ENCODE measurements at regions not wholly inside any gene's neighbourhood (a gene's known extent, or its start where the extent isn't known, plus 50 kb on each side); places are given as distances from the start of the nearest gene placed in this dataset.

GRCh38 chr4:90007494-90008167, 113.0 kb downstream of the MMRN1 start:
- H2BK12ac ChIP-seq (ENCODE audit: low read length), result no peak overlapping the region
- H3K27me3 ChIP-seq (ENCODE audit: insufficient read depth, low read length), result no peaks in the 10 kb centered on the region
- peaks cover 0 to 4% of the 10 kb centered on the region in 2 experiments for H3K4me1 ChIP-seq (ENCODE audit: control insufficient read depth in 1 of 2, insufficient read depth in 2 of 2, low read length in 2 of 2)
- no peak overlapping the region for H4K12ac ChIP-seq (ENCODE audit: low read depth, low read length)
- H3K23ac ChIP-seq (ENCODE audit: low read length), result no peak overlapping the region
- H3K18ac ChIP-seq (ENCODE audit: low read length), result no peak overlapping the region
- H3K9ac ChIP-seq (ENCODE audit: low read length), result no peak overlapping the region
- DNase-seq, result no peak
- no peak overlapping the region for H3K4me2 ChIP-seq (ENCODE audit: low read length)
- H3K79me2 ChIP-seq (ENCODE audit: control insufficient read depth, insufficient read depth, low read length, poor library complexity), result no peaks in the 10 kb centered on the region
- H2AFZ ChIP-seq (ENCODE audit: insufficient read depth, low read length, poor library complexity), result no peak overlapping the region
- no peak overlapping the region for H2AK5ac ChIP-seq (ENCODE audit: low read length)
- no peak overlapping the region for H3K4me3 ChIP-seq (ENCODE audit: low read depth, low read length)
- no peak overlapping the region for H4K91ac ChIP-seq (ENCODE audit: low read depth, low read length)
- no peaks in the 10 kb centered on the region for H3K36me3 ChIP-seq (ENCODE audit: control insufficient read depth in 1 of 2, insufficient read depth in 2 of 2, low read length in 2 of 2)
- no peaks in the 10 kb centered on the region for H3K9me3 ChIP-seq (ENCODE audit: insufficient read depth, low read depth, low read length)
- no CpG with 5 or more reads among the region's 3 CpGs for WGBS (ENCODE audit: extremely low coverage, insufficient coverage, insufficient read length)
- no peak overlapping the region for H3K4ac ChIP-seq (ENCODE audit: low read depth, low read length)
- no peak overlapping the region for H3K27ac ChIP-seq (ENCODE audit: low read depth, low read length)
- H3K14ac ChIP-seq (ENCODE audit: low read length), result no peak overlapping the region
- H4K8ac ChIP-seq (ENCODE audit: low read depth, low read length), result no peak overlapping the region
- no peak overlapping the region for H2BK5ac ChIP-seq (ENCODE audit: low read depth, low read length, poor library complexity)
- no peak overlapping the region for H2BK120ac ChIP-seq (ENCODE audit: insufficient read depth, low read length, poor library complexity)
- H3K79me1 ChIP-seq (ENCODE audit: low read length), result no peaks in the 10 kb centered on the region

GRCh38 chr4:90012918-90013317, 114.3 kb upstream of the CCSER1 start:
- Histone ChIP-seq H4K12ac (ENCODE audit: low read depth, low read length) (no peak overlapping the region), H2BK12ac (ENCODE audit: low read length) (no peak overlapping the region), H3K23ac (ENCODE audit: low read length) (no peak overlapping the region), H2BK5ac (ENCODE audit: low read depth, low read length, poor library complexity) (no peak overlapping the region), H3K27me3 (ENCODE audit: insufficient read depth, low read length) (no peaks in the 10 kb centered on the region), H3K36me3 (ENCODE audit: control insufficient read depth in 1 of 2, insufficient read depth in 2 of 2, low read length in 2 of 2) (no peaks in the 10 kb centered on the region), H2AFZ (ENCODE audit: insufficient read depth, low read length, poor library complexity) (no peak overlapping the region), H2BK120ac (ENCODE audit: insufficient read depth, low read length, poor library complexity) (no peak overlapping the region), H3K18ac (ENCODE audit: low read length) (no peak overlapping the region), H3K4ac (ENCODE audit: low read depth, low read length) (no peak overlapping the region), H3K4me1 (ENCODE audit: control insufficient read depth in 1 of 2, insufficient read depth in 2 of 2, low read length in 2 of 2) (no peaks in the 10 kb centered on the region), H4K8ac (ENCODE audit: low read depth, low read length) (no peak overlapping the region), H3K9ac (ENCODE audit: low read length) (no peak overlapping the region), H3K79me2 (ENCODE audit: control insufficient read depth, insufficient read depth, low read length, poor library complexity) (no peaks in the 10 kb centered on the region), H3K27ac (ENCODE audit: low read depth, low read length) (no peak overlapping the region), H3K9me3 (ENCODE audit: insufficient read depth, low read depth, low read length) (no peaks in the 10 kb centered on the region), H2AK5ac (ENCODE audit: low read length) (no peak overlapping the region), H4K91ac (ENCODE audit: low read depth, low read length) (no peak overlapping the region), H3K14ac (ENCODE audit: low read length) (no peak overlapping the region), H3K79me1 (ENCODE audit: low read length) (no peaks in the 10 kb centered on the region), H3K4me3 (ENCODE audit: low read depth, low read length) (no peak overlapping the region), H3K4me2 (ENCODE audit: low read length) (no peak overlapping the region)
- WGBS (ENCODE audit: extremely low coverage, insufficient coverage, insufficient read length), result no CpG with 5 or more reads among the region's 4 CpGs
- no peak for DNase-seq

- no peak for DNase-seq
- H3K36me3 ChIP-seq (ENCODE audit: control insufficient read depth in 1 of 2, insufficient read depth in 2 of 2, low read length in 2 of 2), result no peaks in the 10 kb centered on the region
- H4K91ac ChIP-seq (ENCODE audit: low read depth, low read length), result no peak overlapping the region
- H4K8ac ChIP-seq (ENCODE audit: low read depth, low read length), result no peak overlapping the region
- no peak overlapping the region for H3K4me2 ChIP-seq (ENCODE audit: low read length)
- no CpG with 5 or more reads among the region's 1 CpG for WGBS (ENCODE audit: extremely low coverage, insufficient coverage, insufficient read length)
- no peak overlapping the region for H2BK120ac ChIP-seq (ENCODE audit: insufficient read depth, low read length, poor library complexity)
- H2AFZ ChIP-seq (ENCODE audit: insufficient read depth, low read length, poor library complexity), result no peak overlapping the region
- no peaks in the 10 kb centered on the region for H3K27me3 ChIP-seq (ENCODE audit: insufficient read depth, low read length)
- no peak overlapping the region for H2BK5ac ChIP-seq (ENCODE audit: low read depth, low read length, poor library complexity)
- no peak overlapping the region for H3K9ac ChIP-seq (ENCODE audit: low read length)
- no peak overlapping the region for H2BK12ac ChIP-seq (ENCODE audit: low read length)
- H3K4me1 ChIP-seq (ENCODE audit: control insufficient read depth in 1 of 2, insufficient read depth in 2 of 2, low read length in 2 of 2), result no peaks in the 10 kb centered on the region
- no peaks in the 10 kb centered on the region for H3K79me2 ChIP-seq (ENCODE audit: control insufficient read depth, insufficient read depth, low read length, poor library complexity)
- H4K12ac ChIP-seq (ENCODE audit: low read depth, low read length), result no peak overlapping the region
- no peaks in the 10 kb centered on the region for H3K9me3 ChIP-seq (ENCODE audit: insufficient read depth, low read depth, low read length)
- no peak overlapping the region for H3K18ac ChIP-seq (ENCODE audit: low read length)
- H3K79me1 ChIP-seq (ENCODE audit: low read length), result no peaks in the 10 kb centered on the region
- H3K4ac ChIP-seq (ENCODE audit: low read depth, low read length), result no peak overlapping the region
- H3K14ac ChIP-seq (ENCODE audit: low read length), result no peak overlapping the region
- no peak overlapping the region for H2AK5ac ChIP-seq (ENCODE audit: low read length)
- no peak overlapping the region for H3K27ac ChIP-seq (ENCODE audit: low read depth, low read length)
- H3K23ac ChIP-seq (ENCODE audit: low read length), result no peak overlapping the region
- H3K4me3 ChIP-seq (ENCODE audit: low read depth, low read length), result no peak overlapping the region
These were observed 102.7 kb upstream of the CCSER1 start for GRCh38 chr4:90024519-90024918.

DNA sequence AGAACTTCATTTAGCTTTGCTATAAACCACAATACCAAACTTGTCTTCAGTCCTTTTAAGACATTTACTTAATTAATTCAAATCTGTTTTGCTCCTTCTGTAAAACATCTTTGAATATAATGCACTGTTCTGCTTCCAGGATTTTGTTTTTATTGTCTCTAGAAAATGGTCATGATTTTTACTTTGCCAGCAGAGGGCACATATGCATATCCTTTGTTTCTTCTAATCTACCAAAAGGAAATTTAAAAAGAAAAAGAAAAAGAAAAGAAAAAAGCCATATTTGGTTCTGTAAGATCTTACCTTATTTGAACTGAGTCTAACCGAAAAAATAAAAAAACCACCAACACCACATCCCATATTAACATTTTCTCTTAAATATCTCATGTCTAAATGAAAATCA, 101.9 kb upstream of the CCSER1 start:
- Histone ChIP-seq H3K9ac (ENCODE audit: low read length) (no peak overlapping the region), H3K79me1 (ENCODE audit: low read length) (no peaks in the 10 kb centered on the region), H3K4me1 (ENCODE audit: control insufficient read depth in 1 of 2, insufficient read depth in 2 of 2, low read length in 2 of 2) (no peaks in the 10 kb centered on the region), H3K4me3 (ENCODE audit: low read depth, low read length) (no peak overlapping the region), H2BK5ac (ENCODE audit: low read depth, low read length, poor library complexity) (no peak overlapping the region), H3K4me2 (ENCODE audit: low read length) (no peak overlapping the region), H4K8ac (ENCODE audit: low read depth, low read length) (no peak overlapping the region), H3K4ac (ENCODE audit: low read depth, low read length) (no peak overlapping the region), H3K36me3 (ENCODE audit: control insufficient read depth in 1 of 2, insufficient read depth in 2 of 2, low read length in 2 of 2) (no peaks in the 10 kb centered on the region), H3K27ac (ENCODE audit: low read depth, low read length) (no peak overlapping the region), H3K79me2 (ENCODE audit: control insufficient read depth, insufficient read depth, low read length, poor library complexity) (no peaks in the 10 kb centered on the region), H3K27me3 (ENCODE audit: insufficient read depth, low read length) (no peaks in the 10 kb centered on the region), H2BK120ac (ENCODE audit: insufficient read depth, low read length, poor library complexity) (no peak overlapping the region), H3K18ac (ENCODE audit: low read length) (no peak overlapping the region), H3K9me3 (ENCODE audit: insufficient read depth, low read depth, low read length) (no peaks in the 10 kb centered on the region), H4K12ac (ENCODE audit: low read depth, low read length) (no peak overlapping the region), H3K14ac (ENCODE audit: low read length) (no peak overlapping the region), H2AFZ (ENCODE audit: insufficient read depth, low read length, poor library complexity) (no peak overlapping the region), H2BK12ac (ENCODE audit: low read length) (no peak overlapping the region), H4K91ac (ENCODE audit: low read depth, low read length) (no peak overlapping the region), H2AK5ac (ENCODE audit: low read length) (no peak overlapping the region), H3K23ac (ENCODE audit: low read length) (no peak overlapping the region)
- DNase-seq, result peak in 1 of 2 donors; percentile 53
- WGBS (ENCODE audit: extremely low coverage, insufficient coverage, insufficient read length), result no CpG with 5 or more reads among the region's 1 CpG

Measured in trophoblast cell (in vitro differentiated cells and primary cell).